PC-9 (cell line): ENCODE measurements at regions not wholly inside any gene's neighbourhood (a gene's known extent, or its start where the extent isn't known, plus 50 kb on each side); places are given as distances from the start of the nearest gene placed in this dataset.
"Not testable (repeated sequence)": the region's sequence is repeated elsewhere in the genome, so short reads cannot be mapped to it uniquely, and the experiment has no call there.

ENCODE experiments used
- BruUV-seq: library from RNA; stranded (reverse); fragments of 400-500 nt; replicated peaks from 2 replicates; lab custom pipeline; 2021; lab: Mats Ljungman, UMichigan
- CTCF ChIA-PET: fragments of 300-600 bp; sonication (Branson Sonifier 250); formaldehyde crosslinking; loops from one replicate; lab custom pipeline; 2022; ENCODE audit warnings: antibody characterized with exemption; lab: Charles Lee
- POLR2A ChIA-PET: fragments of 300-600 bp; sonication (Branson Sonifier 250); formaldehyde crosslinking; loops from one replicate; lab custom pipeline; 2022; ENCODE audit warnings: antibody characterized with exemption; ENCODE audit not compliant: unreplicated experiment; lab: Charles Lee
- DNase-seq, 2 experiments: peaks; one replicate each; pipeline versions ENCODE4 v3.0.0 to v3.0.0-alpha.2; 2015 to 2022; ENCODE audit warnings: mixed read lengths in 1 of 2
- H2AFZ ChIP-seq: fragments of 200-600 bp; sonication (generic); 2 replicates; pipeline ENCODE4 v1.8.1; 2017; ENCODE audit warnings: antibody characterized with exemption
- H3F3A ChIP-seq: fragments of 200-600 bp; sonication (generic); 2 replicates; pipeline ENCODE4 v1.8.1; 2017; ENCODE audit warnings: antibody characterized with exemption, mild to moderate bottlenecking, low read depth; ENCODE audit not compliant: insufficient read depth
- H3K27ac ChIP-seq: fragments of 200-600 bp; sonication (generic); 2 replicates; pipeline ENCODE4 v1.6.1; 2016; ENCODE audit warnings: mixed run types
- H3K27me3 ChIP-seq: fragments of 200-600 bp; sonication (generic); 2 replicates; pipeline ENCODE4 v1.6.1; 2016; ENCODE audit warnings: low read depth, mixed run types; ENCODE audit not compliant: insufficient read depth
- H3K36me3 ChIP-seq: fragments of 200-600 bp; sonication (generic); 2 replicates; pipeline ENCODE4 v1.6.1; 2016; ENCODE audit warnings: low read depth, mixed run types
- H3K4me1 ChIP-seq: fragments of 200-600 bp; sonication (generic); replicated peaks from 2 replicates; pipeline ENCODE4 v1.6.1; 2016; ENCODE audit warnings: mixed run types; ENCODE audit not compliant: insufficient read depth
- H3K4me2 ChIP-seq: fragments of 200-600 bp; sonication (generic); 2 replicates; pipeline ENCODE4 v1.6.1; 2017; ENCODE audit warnings: mixed run types
- H3K4me3 ChIP-seq: fragments of 200-600 bp; sonication (generic); 2 replicates; pipeline ENCODE4 v1.6.1; 2016; ENCODE audit warnings: mixed run types
- H3K79me2 ChIP-seq: fragments of 200-600 bp; sonication (generic); 2 replicates; pipeline ENCODE4 v1.6.1; 2017; ENCODE audit warnings: low read depth, mixed run types
- H3K9me2 ChIP-seq: fragments of 200-600 bp; sonication (generic); 2 replicates; pipeline ENCODE4 v1.8.1; 2017; ENCODE audit warnings: mild to moderate bottlenecking; ENCODE audit not compliant: insufficient read depth
- H3K9me3 ChIP-seq: fragments of 200-600 bp; sonication (generic); 2 replicates; pipeline ENCODE4 v1.8.1; 2016; ENCODE audit warnings: low read depth; ENCODE audit not compliant: insufficient read depth
- H4K20me1 ChIP-seq: fragments of 200-600 bp; sonication (generic); 2 replicates; pipeline ENCODE4 v1.8.1; 2017; ENCODE audit not compliant: insufficient read depth
- EZH2 ChIP-seq: fragments of 200-600 bp; sonication (generic); IDR thresholded peaks from 2 replicates; pipeline ENCODE4 v1.8.0; 2017; ENCODE audit warnings: antibody characterized with exemption, low read depth
- intact Hi-C: fragments of 100-400 bp; cut with micrococcal nuclease; formaldehyde crosslinking; loops from one replicate; pipeline ENCODE4 v1.10.0; 2022; ENCODE audit not compliant: unreplicated experiment
- TF ChIP-seq, protein P1 (sequence below): fragments of 200-600 bp; sonication (generic); conservative IDR thresholded peaks from 2 replicates; pipeline ENCODE4 v1.6.1; 2017; ENCODE audit warnings: mixed run types, antibody characterized with exemption, mild to moderate bottlenecking, moderate library complexity

DNA sequence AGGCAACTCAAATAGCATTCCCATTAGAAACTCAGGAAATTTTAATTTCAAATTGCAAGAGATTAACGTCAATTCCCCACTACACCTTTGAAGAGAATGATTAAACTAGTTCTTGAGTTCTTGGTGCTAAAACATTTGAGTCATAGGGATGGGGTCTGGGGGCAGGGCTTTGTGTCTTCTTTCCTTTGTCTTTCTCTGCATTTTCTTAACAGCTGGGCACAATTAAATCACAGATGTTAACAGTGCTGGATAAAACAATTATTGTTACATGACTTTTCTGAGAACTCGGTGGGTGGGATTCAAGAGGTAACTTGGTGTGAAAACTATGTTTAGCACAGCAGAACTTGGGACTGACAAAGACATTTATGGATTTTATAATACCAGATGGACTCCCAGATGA, 351.9 kb upstream of the TNC start:
- intact Hi-C loops: no loop called here
- TF ChIP-seq, protein P1, sequence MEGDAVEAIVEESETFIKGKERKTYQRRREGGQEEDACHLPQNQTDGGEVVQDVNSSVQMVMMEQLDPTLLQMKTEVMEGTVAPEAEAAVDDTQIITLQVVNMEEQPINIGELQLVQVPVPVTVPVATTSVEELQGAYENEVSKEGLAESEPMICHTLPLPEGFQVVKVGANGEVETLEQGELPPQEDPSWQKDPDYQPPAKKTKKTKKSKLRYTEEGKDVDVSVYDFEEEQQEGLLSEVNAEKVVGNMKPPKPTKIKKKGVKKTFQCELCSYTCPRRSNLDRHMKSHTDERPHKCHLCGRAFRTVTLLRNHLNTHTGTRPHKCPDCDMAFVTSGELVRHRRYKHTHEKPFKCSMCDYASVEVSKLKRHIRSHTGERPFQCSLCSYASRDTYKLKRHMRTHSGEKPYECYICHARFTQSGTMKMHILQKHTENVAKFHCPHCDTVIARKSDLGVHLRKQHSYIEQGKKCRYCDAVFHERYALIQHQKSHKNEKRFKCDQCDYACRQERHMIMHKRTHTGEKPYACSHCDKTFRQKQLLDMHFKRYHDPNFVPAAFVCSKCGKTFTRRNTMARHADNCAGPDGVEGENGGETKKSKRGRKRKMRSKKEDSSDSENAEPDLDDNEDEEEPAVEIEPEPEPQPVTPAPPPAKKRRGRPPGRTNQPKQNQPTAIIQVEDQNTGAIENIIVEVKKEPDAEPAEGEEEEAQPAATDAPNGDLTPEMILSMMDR: no peak
- no peak for TF ChIP-seq EZH2
- no TSS peak for BruUV-seq

DNA sequence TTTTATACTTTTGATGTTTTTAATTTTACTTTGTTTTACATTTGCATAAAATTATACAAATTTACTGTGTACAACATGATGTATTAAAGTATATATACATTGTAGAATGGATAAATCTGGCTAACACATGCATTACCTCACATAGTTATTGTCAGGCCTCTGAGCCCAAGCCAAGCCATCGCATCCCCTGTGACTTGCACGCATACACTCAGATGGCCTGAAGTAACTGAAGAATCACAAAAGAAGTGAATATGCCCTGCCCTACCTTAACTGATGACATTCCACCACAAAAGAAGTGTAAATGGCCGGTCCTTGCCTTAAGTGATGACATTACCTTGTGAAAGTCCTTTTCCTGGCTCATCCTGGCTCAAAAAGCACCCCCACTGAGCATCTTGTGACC, 355.1 kb upstream of the TNC start:
- H3K4me1 ChIP-seq, H3K9me2 ChIP-seq, DNase-seq, H3K4me2 ChIP-seq, POLR2A ChIA-PET, H3K27me3 ChIP-seq, H3K27ac ChIP-seq, H3K9me3 ChIP-seq, H3K79me2 ChIP-seq, H3K4me3 ChIP-seq, H3K36me3 ChIP-seq, CTCF ChIA-PET, intact Hi-C loops, H2AFZ ChIP-seq, BruUV-seq, H3F3A ChIP-seq, H4K20me1 ChIP-seq: not testable (repeated sequence)

More for the DNA sequence above, 351.9 kb upstream of the TNC start:
- ChIA-PET POLR2A (no interaction called here), CTCF (no interaction called here)
- no peak for DNase-seq
- no peak overlapping the region for H2AFZ ChIP-seq
- no peaks in the 10 kb centered on the region for H3K79me2 ChIP-seq
- no peaks in the 10 kb centered on the region; the same call in 1 of the 2 replicates for H3K9me3 ChIP-seq
- H3F3A ChIP-seq: no peaks in the 10 kb centered on the region
- no peaks in the 10 kb centered on the region for H3K9me2 ChIP-seq
- no peaks in the 10 kb centered on the region for H3K4me1 ChIP-seq
- H3K27ac ChIP-seq: no peak overlapping the region
- H3K4me3 ChIP-seq: no peak overlapping the region
- no peaks in the 10 kb centered on the region for H3K27me3 ChIP-seq
- H3K4me2 ChIP-seq: no peak overlapping the region
- no peaks in the 10 kb centered on the region for H3K36me3 ChIP-seq
- no peaks in the 10 kb centered on the region for H4K20me1 ChIP-seq

DNA sequence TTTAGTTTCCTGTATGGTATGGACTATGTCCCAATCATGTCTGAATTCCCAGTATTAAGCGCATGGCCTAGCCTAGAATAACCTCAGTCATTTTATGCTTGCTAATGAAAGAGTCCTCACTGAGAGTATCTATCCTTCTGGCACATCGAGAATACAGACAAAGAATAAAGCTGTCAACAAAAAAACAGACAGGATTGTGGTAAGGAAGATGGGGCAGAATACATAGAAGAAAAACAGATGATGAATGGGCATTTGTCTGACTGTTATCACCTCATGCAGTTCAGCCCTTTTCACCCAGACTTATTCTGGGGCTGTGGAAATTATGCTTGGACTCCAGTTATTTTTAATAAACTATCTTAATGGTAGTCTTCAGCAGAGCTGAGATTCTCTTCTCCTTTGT, 363.8 kb upstream of the TNC start:
- BruUV-seq: no TSS peak
- peaks cover 4% of the 10 kb centered on the region; the same call in 1 of the 2 replicates for H3K9me3 ChIP-seq
- ChIA-PET CTCF (no interaction called here), POLR2A (no interaction called here)
- no peaks in the 10 kb centered on the region for H4K20me1 ChIP-seq
- no peaks in the 10 kb centered on the region for H3K27me3 ChIP-seq
- intact Hi-C loops: no loop called here
- no peak for DNase-seq
- no peaks in the 10 kb centered on the region for H3K4me1 ChIP-seq
- no peak overlapping the region for H3K4me3 ChIP-seq
- TF ChIP-seq, protein P1: no peak
- no peak for TF ChIP-seq EZH2
- H3K9me2 ChIP-seq: no peaks in the 10 kb centered on the region
- no peak overlapping the region for H3K27ac ChIP-seq
- no peak overlapping the region for H2AFZ ChIP-seq
- no peaks in the 10 kb centered on the region for H3F3A ChIP-seq
- H3K36me3 ChIP-seq: no peaks in the 10 kb centered on the region
- no peaks in the 10 kb centered on the region for H3K79me2 ChIP-seq
- no peak overlapping the region for H3K4me2 ChIP-seq

DNA sequence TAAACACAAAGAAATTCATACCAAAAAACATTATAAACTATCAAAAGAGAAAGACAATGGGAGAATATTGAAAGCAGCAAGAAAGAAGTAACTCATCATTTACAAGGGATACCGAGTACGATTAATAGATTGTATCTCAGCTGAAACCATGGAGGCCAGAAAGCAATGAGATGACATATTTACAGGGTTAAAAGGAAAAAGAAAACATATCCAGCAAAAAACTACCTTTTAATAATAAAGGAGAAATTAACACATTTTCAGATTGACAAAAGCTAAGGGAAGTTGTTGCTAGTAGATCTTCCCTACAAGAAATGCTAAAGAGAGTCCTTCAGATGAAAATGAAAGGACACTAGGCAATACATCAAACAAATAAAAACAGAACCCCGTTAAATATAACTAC, 364.8 kb upstream of the TNC start:
- Histone ChIP-seq H3K4me2 (no peak overlapping the region), H3F3A (no peaks in the 10 kb centered on the region), H3K4me1 (no peaks in the 10 kb centered on the region), H3K9me3 (peaks cover 4% of the 10 kb centered on the region; the same call in 1 of the 2 replicates), H2AFZ (no peak overlapping the region), H3K79me2 (no peaks in the 10 kb centered on the region), H3K27me3 (no peaks in the 10 kb centered on the region), H3K4me3 (no peak overlapping the region), H3K9me2 (no peaks in the 10 kb centered on the region), H3K36me3 (no peaks in the 10 kb centered on the region), H4K20me1 (no peaks in the 10 kb centered on the region), H3K27ac (no peak overlapping the region)
- ChIA-PET POLR2A (no interaction called here), CTCF (no interaction called here)
- intact Hi-C loops: no loop called here
- DNase-seq: no peak
- no TSS peak for BruUV-seq
- TF ChIP-seq, protein P1: no peak
- TF ChIP-seq EZH2: no peak
